NCI-H1105 (cell line): ENCODE measurements at regions not wholly inside any gene's neighbourhood (a gene's known extent, or its start where the extent isn't known, plus 50 kb on each side); places are given as distances from the start of the nearest gene placed in this dataset.

Experiments used
- DNase-seq: peaks from one replicate; lab custom pipeline; 2025; lab: John Stamatoyannopoulos, UW

DNA sequence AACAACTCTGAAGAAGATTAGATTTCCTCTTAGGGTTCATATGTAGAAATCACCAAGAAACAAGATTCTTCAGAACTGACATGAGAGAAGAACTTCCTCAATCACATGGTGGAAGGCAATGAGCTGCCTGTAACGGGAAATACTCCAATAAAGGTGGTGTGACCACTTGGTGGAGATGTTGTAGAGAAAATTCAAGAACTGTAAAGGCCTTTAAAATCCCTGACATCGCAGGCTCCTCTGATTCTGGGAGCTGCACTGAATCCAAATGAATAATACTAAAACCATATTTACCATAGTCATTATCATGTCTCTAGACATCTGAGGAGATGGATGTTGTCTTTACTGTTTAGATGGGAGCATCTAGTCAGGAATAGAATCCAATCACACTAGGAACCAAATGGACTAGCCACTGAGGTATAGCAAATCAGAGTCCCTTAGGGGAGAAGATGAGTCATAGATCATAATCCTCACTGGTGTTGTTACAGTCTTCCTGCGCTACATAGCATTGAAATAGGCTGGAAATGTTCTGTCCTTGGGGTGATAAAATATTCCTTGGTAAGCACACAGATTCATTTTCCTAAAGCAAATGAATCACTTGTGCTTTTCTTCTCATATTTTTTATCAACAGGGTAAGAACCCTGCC, 321.6 kb upstream of the TENM4 start:
- DNase-seq: no peak

- no peak for DNase-seq
These were observed 317.5 kb upstream of the TENM4 start for GRCh38 chr11:79758325-79758724.

GRCh38 chr11:79747406-79747805, 306.6 kb upstream of the TENM4 start:
- DNase-seq: no peak

DNA sequence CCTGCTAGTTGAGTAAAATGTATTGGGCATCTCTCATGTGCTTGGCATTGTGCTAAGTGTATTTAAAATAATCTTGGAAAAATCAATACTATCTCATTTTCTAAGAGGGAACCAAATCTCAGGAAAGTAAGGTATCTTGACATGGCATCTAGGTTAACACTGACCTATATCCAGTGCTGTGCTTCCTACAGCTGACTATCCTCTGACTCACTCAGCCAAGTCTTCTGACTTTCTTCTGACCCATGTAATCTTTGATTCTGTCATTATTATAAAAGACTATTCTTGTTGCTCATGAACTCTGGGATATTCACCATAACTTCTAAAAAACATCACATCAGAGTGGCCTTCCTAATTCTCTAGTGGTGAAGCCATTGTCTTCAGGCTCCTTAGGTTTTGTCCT, 304.1 kb upstream of the TENM4 start:
- DNase-seq: no peak

GRCh38 chr11:79742176-79742575, 301.3 kb upstream of the TENM4 start:
- no peak for DNase-seq

- DNase-seq: no peak
These were observed 298.8 kb upstream of the TENM4 start for GRCh38 chr11:79739591-79739990.

DNA sequence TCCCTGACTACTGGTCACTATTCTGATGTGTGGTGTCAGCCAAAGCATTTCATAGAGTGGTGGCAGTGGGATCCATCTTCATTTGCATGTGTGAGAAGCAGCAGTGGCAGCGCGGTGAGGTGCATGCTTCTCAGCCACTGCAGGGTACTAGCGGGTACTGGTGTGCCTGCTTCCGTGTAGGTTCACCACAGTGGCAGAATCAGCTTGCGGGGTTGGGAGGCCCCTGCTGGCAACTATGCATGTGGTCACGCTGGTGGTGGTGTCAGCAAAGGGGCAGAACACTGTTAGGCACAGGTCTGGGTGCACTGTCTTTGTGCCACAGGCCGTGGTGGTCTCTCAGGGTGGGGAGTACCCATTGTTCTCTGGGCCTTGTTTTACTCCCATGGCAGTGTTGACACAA, 286.4 kb upstream of the TENM4 start:
- no peak for DNase-seq

DNA sequence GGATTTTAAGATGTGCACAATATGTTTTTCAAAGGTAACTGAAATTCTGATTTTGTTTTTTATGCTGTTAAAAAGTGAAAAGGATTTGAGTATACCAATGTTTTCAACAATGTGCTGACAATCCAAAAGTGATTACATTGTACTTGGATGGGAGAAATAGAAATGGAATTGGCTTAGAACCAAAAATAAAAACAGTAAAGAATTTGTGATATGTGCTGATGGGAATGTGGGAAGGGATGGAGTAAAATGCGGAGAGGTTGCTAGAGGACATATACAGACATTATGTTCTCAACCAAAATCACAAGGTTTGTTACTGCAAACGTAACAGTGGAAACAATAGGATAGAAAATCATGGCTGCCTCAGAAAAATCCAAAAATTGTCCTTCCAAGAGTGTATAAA, 279.3 kb upstream of the TENM4 start:
- DNase-seq: no peak

- DNase-seq: peak; percentile 56
These were observed 267.6 kb upstream of the TENM4 start for GRCh38 chr11:79708319-79708932.

DNA sequence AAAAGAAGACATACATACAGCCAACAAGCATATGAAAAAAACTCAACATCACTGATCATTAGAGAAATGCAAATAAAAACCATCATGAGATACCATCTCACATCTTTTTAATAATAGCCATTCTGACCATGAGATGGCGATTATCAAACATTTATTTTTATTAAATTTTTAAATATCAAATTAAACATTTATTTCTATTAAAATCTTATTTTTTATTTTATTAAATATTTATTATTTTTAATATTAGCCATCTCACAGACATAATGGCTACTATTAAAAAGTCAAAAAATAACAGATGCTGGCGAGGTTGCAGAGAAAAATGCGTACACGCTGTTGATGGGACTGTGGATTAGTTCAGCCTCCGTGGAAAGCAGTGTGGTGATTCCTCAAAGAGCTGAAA, 264.8 kb upstream of the TENM4 start:
- no peak for DNase-seq

GRCh38 chr11:79702303-79702702, 261.5 kb upstream of the TENM4 start:
- no peak for DNase-seq

GRCh38 chr11:79699246-79699645, 258.4 kb upstream of the TENM4 start:
- DNase-seq: no peak

GRCh38 chr11:79697905-79698304, 257.1 kb upstream of the TENM4 start:
- DNase-seq: no peak

- no peak for DNase-seq
These were observed 253.5 kb upstream of the TENM4 start for GRCh38 chr11:79694368-79694767.

- no peak for DNase-seq
These were observed 250.6 kb upstream of the TENM4 start for GRCh38 chr11:79691445-79691844.

- DNase-seq: no peak
These were observed 246.0 kb upstream of the TENM4 start for GRCh38 chr11:79686703-79687419.

DNA sequence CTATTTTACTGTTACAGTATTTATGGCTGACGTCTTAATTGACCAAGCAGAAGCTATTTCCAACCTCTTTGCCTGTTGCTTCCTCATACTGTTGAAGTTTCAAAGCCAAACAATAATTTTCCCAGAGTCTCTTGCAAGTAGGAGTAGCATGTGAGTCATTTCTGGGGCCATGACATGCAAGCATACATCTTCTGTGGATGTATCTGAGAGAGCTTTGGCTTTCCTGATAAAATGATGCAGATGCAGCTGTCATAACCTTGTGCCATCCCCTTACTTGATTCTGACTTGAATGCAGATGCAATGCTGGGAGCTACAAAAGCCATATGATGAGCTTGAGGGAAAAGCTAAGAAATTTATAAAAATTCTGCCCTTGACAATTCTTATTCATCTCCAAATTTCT, 243.1 kb upstream of the TENM4 start:
- no peak for DNase-seq

- no peak for DNase-seq
These were observed 238.1 kb upstream of the TENM4 start for GRCh38 chr11:79678780-79679452.

DNA sequence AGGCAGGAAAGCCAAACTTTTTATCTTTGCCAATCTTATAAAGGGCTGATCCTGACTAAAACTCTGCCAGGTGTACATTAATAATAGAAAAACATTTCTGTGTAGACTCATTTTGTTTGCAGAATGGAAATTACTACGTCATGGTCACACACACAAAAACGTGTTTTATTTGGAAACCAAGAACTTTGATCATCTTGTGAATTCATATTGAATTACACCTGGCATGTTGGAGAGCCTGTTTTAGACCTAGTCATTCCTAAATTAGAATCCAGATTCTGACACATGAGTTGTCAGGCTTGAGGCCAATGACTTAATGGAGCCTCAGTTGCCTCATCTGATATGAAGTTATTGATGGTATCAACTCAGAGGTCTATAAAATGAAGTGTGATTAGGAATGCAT, 235.6 kb upstream of the TENM4 start:
- no peak for DNase-seq

GRCh38 chr11:79675081-79675480, 234.3 kb upstream of the TENM4 start:
- DNase-seq: no peak

- DNase-seq: no peak
These were observed 232.0 kb upstream of the TENM4 start for GRCh38 chr11:79672786-79673185.

- DNase-seq: no peak
These were observed 230.6 kb upstream of the TENM4 start for GRCh38 chr11:79671401-79671800.

DNA sequence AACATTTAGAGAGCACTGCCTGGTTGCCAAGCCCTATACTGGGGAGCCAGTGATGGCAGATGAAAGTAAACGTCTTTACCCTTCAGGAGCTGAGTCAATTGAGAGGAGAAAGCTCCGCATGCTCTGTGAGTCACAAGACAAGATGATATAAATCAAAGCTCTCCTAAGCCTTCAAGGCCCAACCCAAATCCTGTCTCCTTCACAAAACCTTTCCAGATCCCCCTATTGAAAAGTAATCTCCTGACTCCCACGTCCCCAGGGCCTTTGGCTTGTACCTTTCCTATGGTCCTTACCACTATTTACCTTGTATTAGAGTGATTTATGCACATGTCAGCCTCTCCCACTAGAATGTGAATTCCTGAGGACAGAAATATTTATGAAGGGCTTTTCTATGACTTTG, 230.1 kb upstream of the TENM4 start:
- no peak for DNase-seq
